GM21447 (cell line): ENCODE measurements at regions not wholly inside any gene's neighbourhood (a gene's known extent, or its start where the extent isn't known, plus 50 kb on each side); places are given as distances from the start of the nearest gene placed in this dataset.

ENCODE experiments used
- ATAC-seq: cut with Tn5 transposase; IDR thresholded peaks from one replicate; pipeline ENCODE4 v1.9.1; 2021; ENCODE audit not compliant: unreplicated experiment

DNA sequence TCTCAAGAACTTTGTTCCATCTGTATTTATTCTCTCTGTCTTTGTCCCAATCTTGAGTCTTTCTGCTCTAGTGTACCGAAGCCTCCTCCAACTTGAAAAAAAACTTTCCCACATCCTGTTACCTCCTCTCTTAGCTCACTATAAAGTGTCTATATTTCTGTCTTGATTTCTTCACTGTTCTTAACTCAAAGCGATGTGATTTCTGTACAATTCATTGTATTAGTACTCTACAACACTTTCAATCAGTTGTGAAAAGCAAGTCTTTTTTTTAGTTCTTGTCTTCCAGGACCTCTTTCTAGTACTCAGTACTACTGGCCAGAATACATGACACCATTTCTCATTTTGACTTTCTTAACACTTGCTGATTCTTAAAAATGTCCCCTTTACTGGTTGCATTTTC lies 353.5 kb upstream of the SATB1 start:
- ATAC-seq, result no peak

- ATAC-seq, result no peak
These were observed 353.0 kb upstream of the SATB1 start for GRCh38 chr3:18778094-18778493.

GRCh38 chr3:18775501-18775900 lies 350.4 kb upstream of the SATB1 start:
- ATAC-seq, result no peak

DNA sequence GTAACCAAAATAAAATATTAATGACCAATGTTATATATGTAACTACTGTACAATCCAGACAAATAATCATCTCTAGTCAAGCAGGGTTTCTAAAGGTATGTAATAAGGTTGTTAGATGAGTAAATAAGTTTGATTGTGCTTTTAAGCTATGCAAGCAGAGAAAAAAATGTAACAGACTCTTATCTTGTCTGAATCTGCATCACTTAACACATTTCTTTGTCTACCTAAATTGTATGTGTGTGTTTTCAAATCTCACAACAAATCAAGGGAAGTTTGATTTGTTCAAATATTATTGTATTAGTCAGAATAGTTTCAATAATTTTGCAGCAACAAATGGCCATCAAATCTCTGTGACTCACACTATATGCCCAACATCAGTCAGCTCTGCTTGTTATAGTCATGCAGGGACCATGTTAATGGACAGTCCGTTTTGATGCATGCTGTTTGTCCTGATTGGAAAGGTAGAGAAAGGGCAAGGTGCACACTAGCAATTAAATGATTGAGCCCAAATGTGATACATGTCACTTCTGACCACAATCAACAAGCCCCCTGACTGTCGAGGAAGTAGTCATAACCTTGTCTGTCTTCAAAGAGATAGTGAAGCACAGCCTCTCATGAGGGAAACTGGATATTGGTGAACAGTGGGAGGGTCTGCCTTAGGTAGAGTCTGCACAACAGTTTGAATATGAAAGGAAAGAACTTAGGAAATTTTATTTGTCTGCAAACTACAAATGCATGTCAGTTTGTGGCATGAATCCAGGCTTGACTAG lies 349.4 kb upstream of the SATB1 start:
- ATAC-seq, result no peak

- no peak for ATAC-seq
These were observed 347.7 kb upstream of the SATB1 start for GRCh38 chr3:18772699-18773305.

- no peak for ATAC-seq
These were observed 346.8 kb upstream of the SATB1 start for GRCh38 chr3:18771931-18772330.

GRCh38 chr3:18770800-18771199 lies 345.7 kb upstream of the SATB1 start:
- no peak for ATAC-seq

DNA sequence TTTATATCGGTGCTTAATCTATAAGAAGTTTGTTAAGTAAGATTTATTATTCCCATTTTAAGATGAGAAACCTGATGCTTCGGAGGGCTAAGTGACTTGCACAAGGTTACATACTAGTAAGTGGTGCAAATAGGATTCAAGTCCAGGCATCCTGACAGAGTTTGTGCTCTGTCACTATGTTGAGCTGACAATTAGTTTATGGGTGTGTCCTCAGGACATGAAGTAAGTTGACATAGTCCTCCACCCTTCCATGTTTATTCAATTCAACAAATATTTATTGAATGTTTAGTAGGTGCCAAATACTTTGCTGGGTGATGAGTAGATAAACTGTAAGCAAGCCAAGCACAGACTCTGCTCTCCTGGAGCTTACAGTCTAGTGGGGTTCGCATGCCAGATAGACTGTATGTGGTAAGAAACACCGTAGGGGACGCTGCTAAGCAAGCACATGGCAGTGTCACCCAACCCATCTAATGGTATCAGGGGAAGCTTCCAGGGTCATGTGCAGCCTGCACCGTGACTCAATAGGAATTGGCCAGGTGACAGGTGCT lies 342.7 kb upstream of the SATB1 start:
- no peak for ATAC-seq

- no peak for ATAC-seq
These were observed 341.8 kb upstream of the SATB1 start for GRCh38 chr3:18766974-18767373.

- ATAC-seq, result no peak
These were observed 340.5 kb upstream of the SATB1 start for GRCh38 chr3:18765662-18766061.

- no peak for ATAC-seq
These were observed 340.0 kb upstream of the SATB1 start for GRCh38 chr3:18765161-18765560.

DNA sequence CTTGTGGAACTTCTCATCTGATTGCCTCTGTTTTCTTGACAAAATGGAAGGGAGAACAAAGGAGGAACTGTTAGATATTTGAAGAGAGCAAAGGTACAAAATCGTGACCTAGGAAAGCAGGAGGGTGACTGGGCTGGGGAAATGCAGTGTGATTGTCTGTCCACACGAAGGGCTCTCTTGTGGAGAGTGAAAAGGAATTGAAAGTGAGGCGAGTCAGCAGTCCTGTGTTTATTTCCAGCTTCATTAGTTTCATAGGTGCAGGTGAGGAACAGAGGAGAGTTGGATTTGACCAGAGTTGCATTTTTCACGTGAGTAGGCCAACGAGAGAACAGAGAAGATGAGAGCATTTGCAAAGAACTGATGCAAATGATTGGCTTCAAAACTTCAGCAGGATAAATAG lies 336.4 kb upstream of the SATB1 start:
- no peak for ATAC-seq

DNA sequence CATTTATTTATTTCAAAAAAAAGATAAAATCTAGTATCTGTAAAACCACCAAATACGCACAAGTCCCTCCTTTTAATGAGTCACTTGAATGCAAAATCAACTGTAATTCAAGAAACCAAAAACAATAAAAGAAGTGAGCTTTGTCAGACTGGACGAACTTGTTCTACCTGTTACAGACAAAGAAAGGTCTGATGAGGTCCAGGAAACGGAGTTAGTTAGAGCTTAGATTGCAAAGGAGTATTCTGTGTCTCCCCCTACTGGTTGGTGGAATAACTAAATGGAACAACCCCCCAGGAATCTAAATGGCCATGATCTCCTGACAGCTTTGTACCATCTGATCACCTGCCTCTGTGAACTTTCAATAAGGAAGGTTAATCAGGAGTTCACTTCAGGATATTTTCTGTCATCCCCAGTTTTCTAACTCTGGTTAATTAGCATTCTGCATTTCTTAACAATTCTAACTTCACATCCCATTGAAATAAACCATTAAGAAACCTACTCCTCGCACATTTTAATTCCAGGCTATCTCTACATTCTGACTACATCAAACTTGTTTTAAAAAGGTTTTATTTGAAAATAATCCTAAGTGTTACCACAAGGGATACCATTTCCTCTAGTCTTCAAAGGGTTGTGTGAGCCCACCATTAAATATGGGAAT lies 333.0 kb upstream of the SATB1 start:
- peak; percentile 91 for ATAC-seq

DNA sequence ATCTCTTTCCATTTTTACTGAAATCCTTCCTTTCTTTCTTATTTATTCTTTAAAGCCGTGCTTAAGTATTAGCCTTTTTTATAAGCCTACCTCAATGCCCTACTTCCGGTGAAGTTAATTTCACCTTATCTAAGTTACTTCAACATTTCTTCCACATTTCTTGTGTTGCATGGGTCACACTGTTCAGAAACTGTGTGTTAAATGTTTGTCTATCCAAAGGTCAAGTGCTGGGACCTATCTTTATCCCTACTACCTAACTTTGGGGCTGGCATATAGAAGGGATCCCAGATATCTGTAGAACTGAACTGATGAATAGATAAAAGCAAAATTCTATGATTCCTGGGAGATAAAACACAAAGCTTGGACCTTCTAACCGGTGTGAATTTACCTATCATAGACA lies 332.3 kb upstream of the SATB1 start:
- ATAC-seq, result no peak

DNA sequence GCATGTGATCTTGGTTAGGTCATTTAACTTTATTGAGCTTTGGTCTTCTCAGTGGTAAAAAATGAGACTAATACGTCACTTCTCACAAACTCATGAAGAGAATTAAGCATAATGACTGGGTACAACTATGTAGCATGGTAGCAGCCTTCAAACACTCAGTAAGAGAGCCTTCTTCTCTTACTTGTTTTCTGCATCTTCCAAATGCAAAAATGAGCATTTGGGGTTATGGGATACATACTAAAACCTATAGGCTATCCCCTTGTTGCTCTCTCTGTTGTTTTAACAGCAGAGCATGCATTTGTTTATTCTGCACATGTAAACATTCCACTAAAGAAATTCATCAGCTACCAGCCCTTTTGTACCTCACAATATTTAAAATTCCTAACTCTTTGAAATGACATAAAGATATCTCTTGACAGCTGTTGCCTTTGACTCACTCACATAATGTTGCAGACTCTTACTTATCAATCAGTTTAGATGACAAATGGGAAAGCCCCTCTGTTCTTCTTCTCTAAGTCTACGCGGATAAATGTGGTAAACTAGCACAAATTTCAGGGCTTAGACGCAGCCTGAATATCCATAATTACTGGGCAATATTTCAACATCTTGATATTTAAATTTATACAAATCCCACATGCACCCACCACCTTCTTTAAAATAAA lies 327.3 kb upstream of the SATB1 start:
- no peak for ATAC-seq

DNA sequence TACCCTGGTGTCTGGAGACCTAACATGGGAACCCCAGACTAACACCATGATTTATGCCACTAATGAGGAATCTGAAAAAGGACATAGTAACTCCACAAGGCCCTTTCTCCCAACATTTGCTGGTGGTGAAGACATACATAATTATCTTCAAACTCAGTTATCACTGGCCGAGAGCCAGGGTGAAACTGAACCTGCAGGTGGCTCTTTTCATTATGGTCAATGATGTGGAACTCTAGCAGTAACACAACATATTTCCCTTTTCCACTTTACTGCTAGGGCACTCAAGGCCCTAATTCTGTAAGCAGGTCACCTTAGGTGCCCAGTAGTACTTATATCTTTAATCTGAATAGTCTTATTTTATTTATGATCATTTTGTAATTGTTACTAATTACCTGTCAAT lies 326.4 kb upstream of the SATB1 start:
- peak; percentile 64 for ATAC-seq

GRCh38 chr3:18747383-18747782 lies 322.2 kb upstream of the SATB1 start:
- ATAC-seq, result no peak

DNA sequence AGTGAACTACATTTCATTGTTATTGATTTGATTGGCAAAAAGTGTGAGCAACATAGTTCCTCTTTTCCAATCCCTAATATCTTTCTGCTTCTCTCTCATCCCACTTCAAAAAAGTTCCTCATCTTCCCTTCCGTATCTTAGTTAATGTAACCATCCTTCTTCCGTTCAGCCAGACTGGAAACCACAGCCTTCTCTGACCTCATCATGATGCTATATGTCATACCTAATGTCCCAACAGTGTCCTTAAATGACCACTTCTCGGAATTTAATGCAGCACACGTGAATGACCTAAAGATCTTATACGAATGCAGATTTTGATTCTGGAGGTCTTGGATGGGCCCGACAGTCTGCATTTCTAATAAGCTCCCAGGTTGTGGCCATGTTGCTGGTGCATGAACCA lies 320.3 kb upstream of the SATB1 start:
- ATAC-seq, result no peak

- no peak for ATAC-seq
These were observed 319.3 kb upstream of the SATB1 start for GRCh38 chr3:18744472-18744871.

GRCh38 chr3:18743761-18744160 lies 318.6 kb upstream of the SATB1 start:
- no peak for ATAC-seq
